K562 (cell line): ENCODE measurements at regions not wholly inside any gene's neighbourhood (a gene's known extent, or its start where the extent isn't known, plus 50 kb on each side); places are given as distances from the start of the nearest gene placed in this dataset.

Experiments used
- ATAC-seq: fragments of 200-7000 bp; cut with Tn5 transposase; 3 replicates; pipeline ENCODE4 v1.9.1; 2020; ENCODE audit warnings: moderate library complexity
- BruUV-seq: library from RNA; stranded (reverse); fragments of 400-500 nt; replicated peaks from 2 replicates; lab custom pipeline; 2021; lab: Mats Ljungman, UMichigan
- CTCF ChIA-PET: fragments of 300-600 bp; formaldehyde crosslinking; extraction: SDS; loops from one replicate; lab custom pipeline; 2021; ENCODE audit warnings: low intra/inter-chr PET ratio; lab: Yijun Ruan, JAX
- POLR2A ChIA-PET: fragments of 300-600, 350-650 bp; sonication (Branson Sonifier 250); formaldehyde crosslinking; extraction: SDS; loops from one replicate; lab custom pipeline; 2021; ENCODE audit warnings: antibody characterized with exemption, inconsistent platforms; lab: Yijun Ruan, JAX
- DNase-seq, 4 experiments: peaks; one replicate each; pipeline versions ENCODE4 v3.0.0 to v3.0.0-alpha.2; 2011 to 2018; ENCODE audit warnings: low spot score in 3 of 4, mixed read lengths in 3 of 4; ENCODE audit errors: extremely low read depth in 1 of 4
- FAIRE-seq: peaks from 2 replicates; lab custom pipeline; 2011; peaks lifted over from hg19 to GRCh38; lab: Jason Lieb, UNC
- H2AFZ ChIP-seq: 2 replicates; pipeline ENCODE4 v1.6.0; 2011; ENCODE audit warnings: low read depth, low read length, control low read depth, inconsistent platforms
- H3K27ac ChIP-seq: fragments of 200-600 bp; 3 replicates; pipeline ENCODE4 v1.8.0; 2011; ENCODE audit warnings: low read depth, mild to moderate bottlenecking, control low read depth, inconsistent platforms, low read length, moderate library complexity, mixed read lengths; ENCODE audit errors: extremely low read depth
- H3K27me3 ChIP-seq, 2 experiments: fragments of 300-600 bp in 1 of 2; 2 replicates in 1 of 2; 3 replicates in 1 of 2; pipeline versions ENCODE4 v1.6.0 to v1.8.0; 2011; ENCODE audit warnings: inconsistent platforms in 2 of 2, low read length in 2 of 2, mild to moderate bottlenecking in 1 of 2, mixed read lengths in 1 of 2, moderate library complexity in 1 of 2; ENCODE audit not compliant: control insufficient read depth in 2 of 2, insufficient read depth in 2 of 2
- H3K36me3 ChIP-seq: fragments of 300-600 bp; 3 replicates; pipeline ENCODE4 v1.8.0; 2011; ENCODE audit warnings: mild to moderate bottlenecking, low read length, inconsistent platforms; ENCODE audit not compliant: control insufficient read depth, insufficient read depth
- H3K4me1 ChIP-seq, 2 experiments: fragments of 200-600 bp in 1 of 2; replicated peaks in 1 of 2; 2 replicates in 1 of 2; 3 replicates in 1 of 2; pipeline versions ENCODE4 v1.5.1 to v1.8.0; 2011; ENCODE audit warnings: inconsistent platforms in 2 of 2, low read length in 2 of 2, mild to moderate bottlenecking in 1 of 2, mixed read lengths in 1 of 2, moderate library complexity in 1 of 2; ENCODE audit not compliant: control insufficient read depth in 2 of 2, insufficient read depth in 2 of 2
- H3K4me2 ChIP-seq: 2 replicates; pipeline ENCODE4 v1.6.1; 2011; ENCODE audit warnings: low read length, control low read depth, inconsistent platforms, mixed read lengths; ENCODE audit not compliant: insufficient read depth
- H3K4me3 ChIP-seq: fragments of 200-600 bp; sonication (generic), shearing (Covaris generic); 2 replicates; pipeline ENCODE4 v1.5.1; 2016; ENCODE audit warnings: control low read depth, inconsistent platforms
- H3K79me2 ChIP-seq: fragments of 200-600 bp; 3 replicates; pipeline ENCODE4 v1.8.0; 2011; ENCODE audit warnings: low read length, inconsistent platforms; ENCODE audit not compliant: control insufficient read depth, insufficient read depth
- H3K9ac ChIP-seq, 2 experiments: 2 replicates each; pipeline versions ENCODE4 v1.6.0 to v1.6.1; 2011; ENCODE audit warnings: low read depth in 2 of 2, low read length in 2 of 2, control low read depth in 1 of 2, inconsistent platforms in 1 of 2, mild to moderate bottlenecking in 1 of 2, mixed read lengths in 1 of 2; ENCODE audit not compliant: insufficient read depth in 1 of 2
- H3K9me1 ChIP-seq: one replicate; pipeline ENCODE4 v1.6.0; 2011; ENCODE audit warnings: inconsistent platforms, mild to moderate bottlenecking, low read length, moderate library complexity; ENCODE audit not compliant: control insufficient read depth, insufficient read depth
- H3K9me3 ChIP-seq: replicated peaks from 2 replicates; pipeline ENCODE4 v1.5.1; 2011; ENCODE audit warnings: low read depth, low read length, inconsistent platforms; ENCODE audit not compliant: control insufficient read depth, insufficient read depth
- H4K20me1 ChIP-seq: replicated peaks from 2 replicates; pipeline ENCODE4 v1.6.1; 2011; ENCODE audit warnings: low read length, inconsistent platforms, mixed read lengths; ENCODE audit not compliant: control insufficient read depth, insufficient read depth
- AFF4 ChIP-seq: sonication (generic); formaldehyde crosslinking; IDR thresholded peaks from 2 replicates; pipeline ENCODE4 v1.8.0; 2023; ENCODE audit warnings: mild to moderate bottlenecking, missing genetic modification reagents
- BCL6 ChIP-seq: fragments of 250-450 bp; sonication (Bioruptor Pico); IDR thresholded peaks from 2 replicates; pipeline ENCODE4 v1.4.0; 2020
- BCOR ChIP-seq: fragments of 450-650 bp; IDR thresholded peaks from 2 replicates; pipeline ENCODE4 v1.6.1; 2016
- CBFA2T2 ChIP-seq: fragments of 450-650 bp; conservative IDR thresholded peaks from 2 replicates; pipeline ENCODE4 v1.6.1; 2017; ENCODE audit warnings: mild to moderate bottlenecking
- ESRRB ChIP-seq: fragments of 250-450 bp; sonication (Bioruptor Pico); IDR thresholded peaks from 2 replicates; pipeline ENCODE4 v1.5.0; 2020; ENCODE audit warnings: mild to moderate bottlenecking, moderate library complexity, borderline replicate concordance
- ILK ChIP-seq: fragments of 450-650 bp; IDR thresholded peaks from 2 replicates; pipeline ENCODE4 v1.6.1; 2016; ENCODE audit warnings: missing genetic modification characterization, low read depth, mild to moderate bottlenecking, missing compliant biosample characterization, moderate library complexity, borderline replicate concordance
- MECOM ChIP-seq: fragments of 250-450 bp; sonication (Bioruptor Pico); IDR thresholded peaks from 2 replicates; pipeline ENCODE4 v1.8.0; 2022; ENCODE audit warnings: inconsistent platforms
- PHTF2 ChIP-seq: fragments of 250-450 bp; sonication (Bioruptor Pico); IDR thresholded peaks from 2 replicates; pipeline ENCODE4 v1.5.0; 2021; ENCODE audit warnings: mild to moderate bottlenecking
- RBM22 ChIP-seq: fragments of 200-400 bp; formaldehyde crosslinking; IDR thresholded peaks from 2 replicates; pipeline ENCODE4 v1.6.1; 2018; ENCODE audit warnings: low read length, low read depth; ENCODE audit not compliant: poor library complexity, severe bottlenecking
- SRSF1 ChIP-seq: fragments of 200-400 bp; formaldehyde crosslinking; IDR thresholded peaks from 2 replicates; pipeline ENCODE4 v1.6.1; 2017; ENCODE audit warnings: mild to moderate bottlenecking, low read depth, low read length, moderate library complexity
- WGBS: fragments of 100-300 bp; shearing (Covaris generic); methylation state at CpG from one replicate; pipeline ENCODE4 v1.1.6; 2016; ENCODE audit warnings: low coverage, mixed read lengths; ENCODE audit not compliant: insufficient coverage; ENCODE audit errors: missing lambda C conversion rate; 5-methylcytosine and 5-hydroxymethylcytosine counted together
- in situ Hi-C: fragments of 300-500 bp; cut with MboI; formaldehyde crosslinking; loops from 4 replicates; pipeline ENCODE4 v1.15.0; 2018; ENCODE audit warnings: inconsistent platforms, mixed read lengths
- intact Hi-C: fragments of 100-400 bp; cut with micrococcal nuclease; formaldehyde crosslinking; loops from 2 replicates; pipeline ENCODE4 v1.14.2; 2022
- TF ChIP-seq, protein P1 (sequence below), 2 experiments: fragments of 450-650 bp in 1 of 2; sonication (generic) in 1 of 2; formaldehyde crosslinking in 1 of 2; IDR thresholded peaks; 2 replicates each; pipeline versions ENCODE4 v1.7.1 to v1.9.0; 2016 to 2022; ENCODE audit warnings: inconsistent platforms in 1 of 2, mild to moderate bottlenecking in 1 of 2, missing genetic modification reagents in 1 of 2

DNA sequence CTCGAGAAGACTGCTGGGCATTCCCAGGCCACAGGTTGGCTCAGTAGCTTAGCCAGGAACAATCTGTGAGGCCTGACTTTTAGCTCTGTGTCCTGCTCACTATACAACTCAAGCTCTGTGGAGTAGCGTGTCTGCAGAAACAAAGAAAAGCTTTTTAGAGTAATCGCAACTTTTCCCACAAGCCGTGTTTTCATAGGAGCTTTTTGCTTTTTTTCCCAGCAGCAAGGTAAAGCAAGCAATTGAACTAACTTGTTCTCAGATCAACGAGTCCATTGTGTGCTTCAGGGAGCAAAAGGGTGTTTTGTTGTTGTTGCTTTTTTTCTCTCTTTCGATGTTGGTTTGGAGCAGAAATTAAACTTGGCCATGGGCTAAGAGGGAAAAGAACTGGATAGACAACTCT lies 97.3 kb upstream of the BCL2L14 start:
- Histone ChIP-seq H3K9ac (no peak overlapping the region), H3K79me2 (no peaks in the 10 kb centered on the region), H2AFZ (no peak overlapping the region), H3K4me2 (no peak overlapping the region), H3K27me3 (peaks cover 2 to 17% of the 10 kb centered on the region in 2 experiments; a peak in 3 of 5 replicates), H3K36me3 (no peaks in the 10 kb centered on the region), H3K4me3 (no peak overlapping the region), H3K9me3 (no peaks in the 10 kb centered on the region), H4K20me1 (no peaks in the 10 kb centered on the region), H3K27ac (no peak overlapping the region), H3K4me1 (no peaks in the 10 kb centered on the region), H3K9me1 (no peaks in the 10 kb centered on the region)
- in situ Hi-C loops (no loop called here), intact Hi-C loops (no loop called here)
- FAIRE-seq (no peak), DNase-seq (no peak), ATAC-seq (no peak)
- BruUV-seq = no TSS peak
- CTCF ChIA-PET = no interaction called here
- WGBS = 0% methylated on average over 6 of the region's 6 CpGs
- POLR2A ChIA-PET = no interaction called here
- TF ChIP-seq BCOR (no peak), PHTF2 (CRISPR knock-in tag) (no peak), CBFA2T2 (no peak), ILK (tag) (no peak), BCL6 (CRISPR knock-in tag) (no peak), SRSF1 (no peak), MECOM (CRISPR knock-in tag) (no peak), ESRRB (CRISPR knock-in tag) (no peak), RBM22 (no peak), AFF4 (CRISPR knock-in tag) (no peak)
- TF ChIP-seq, protein P1, sequence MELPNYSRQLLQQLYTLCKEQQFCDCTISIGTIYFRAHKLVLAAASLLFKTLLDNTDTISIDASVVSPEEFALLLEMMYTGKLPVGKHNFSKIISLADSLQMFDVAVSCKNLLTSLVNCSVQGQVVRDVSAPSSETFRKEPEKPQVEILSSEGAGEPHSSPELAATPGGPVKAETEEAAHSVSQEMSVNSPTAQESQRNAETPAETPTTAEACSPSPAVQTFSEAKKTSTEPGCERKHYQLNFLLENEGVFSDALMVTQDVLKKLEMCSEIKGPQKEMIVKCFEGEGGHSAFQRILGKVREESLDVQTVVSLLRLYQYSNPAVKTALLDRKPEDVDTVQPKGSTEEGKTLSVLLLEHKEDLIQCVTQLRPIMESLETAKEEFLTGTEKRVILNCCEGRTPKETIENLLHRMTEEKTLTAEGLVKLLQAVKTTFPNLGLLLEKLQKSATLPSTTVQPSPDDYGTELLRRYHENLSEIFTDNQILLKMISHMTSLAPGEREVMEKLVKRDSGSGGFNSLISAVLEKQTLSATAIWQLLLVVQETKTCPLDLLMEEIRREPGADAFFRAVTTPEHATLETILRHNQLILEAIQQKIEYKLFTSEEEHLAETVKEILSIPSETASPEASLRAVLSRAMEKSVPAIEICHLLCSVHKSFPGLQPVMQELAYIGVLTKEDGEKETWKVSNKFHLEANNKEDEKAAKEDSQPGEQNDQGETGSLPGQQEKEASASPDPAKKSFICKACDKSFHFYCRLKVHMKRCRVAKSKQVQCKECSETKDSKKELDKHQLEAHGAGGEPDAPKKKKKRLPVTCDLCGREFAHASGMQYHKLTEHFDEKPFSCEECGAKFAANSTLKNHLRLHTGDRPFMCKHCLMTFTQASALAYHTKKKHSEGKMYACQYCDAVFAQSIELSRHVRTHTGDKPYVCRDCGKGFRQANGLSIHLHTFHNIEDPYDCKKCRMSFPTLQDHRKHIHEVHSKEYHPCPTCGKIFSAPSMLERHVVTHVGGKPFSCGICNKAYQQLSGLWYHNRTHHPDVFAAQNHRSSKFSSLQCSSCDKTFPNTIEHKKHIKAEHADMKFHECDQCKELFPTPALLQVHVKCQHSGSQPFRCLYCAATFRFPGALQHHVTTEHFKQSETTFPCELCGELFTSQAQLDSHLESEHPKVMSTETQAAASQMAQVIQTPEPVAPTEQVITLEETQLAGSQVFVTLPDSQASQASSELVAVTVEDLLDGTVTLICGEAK (IDR thresholded peaks at IDR 0.05) = no peak
- TF ChIP-seq, protein P1 (CRISPR knock-in tag; IDR thresholded peaks at IDR 0.05) = no peak
